T47D (cell line): ENCODE measurements at regions not wholly inside any gene's neighbourhood (a gene's known extent, or its start where the extent isn't known, plus 50 kb on each side); places are given as distances from the start of the nearest gene placed in this dataset.

Source experiments
- DNase-seq, 2 experiments: peaks; one replicate each; pipeline versions ENCODE4 v3.0.0 to v3.0.0-alpha.2; 2011 to 2012; ENCODE audit warnings: low read depth in 1 of 2, low spot score in 1 of 2
- JUND ChIP-seq: IDR thresholded peaks from 2 replicates; pipeline ENCODE4 v1.6.1; 2012; ENCODE audit warnings: low read depth
- in situ Hi-C: cut with HindIII; loops from 2 replicates; pipeline ENCODE4 v1.10.0; 2016; ENCODE audit warnings: low sequenced_read_pairs, low pct_unique_long_range_greater_than_20kb

DNA sequence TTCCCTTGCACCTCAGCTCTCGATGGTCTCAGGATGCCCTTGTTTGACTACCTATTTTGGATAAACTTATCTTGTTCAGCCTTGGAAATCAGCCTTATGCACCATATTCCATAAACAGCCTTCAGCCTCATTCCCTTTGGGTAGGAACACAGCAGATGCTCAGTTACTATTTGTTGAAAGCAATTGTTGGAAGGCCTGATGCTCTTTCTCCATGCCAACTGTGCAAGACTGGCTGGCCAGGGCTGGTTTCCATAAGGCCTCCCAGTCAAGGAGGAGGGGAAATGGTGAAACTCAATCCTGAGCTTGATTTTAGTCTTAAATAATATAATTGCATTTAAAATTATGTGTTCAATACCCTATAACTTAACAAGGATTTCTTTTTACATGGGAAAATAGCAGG is 121.1 kb upstream of the DEPDC1 start:
- in situ Hi-C loops = no loop called here
- TF ChIP-seq JUND = no peak
- DNase-seq = no peak

DNA sequence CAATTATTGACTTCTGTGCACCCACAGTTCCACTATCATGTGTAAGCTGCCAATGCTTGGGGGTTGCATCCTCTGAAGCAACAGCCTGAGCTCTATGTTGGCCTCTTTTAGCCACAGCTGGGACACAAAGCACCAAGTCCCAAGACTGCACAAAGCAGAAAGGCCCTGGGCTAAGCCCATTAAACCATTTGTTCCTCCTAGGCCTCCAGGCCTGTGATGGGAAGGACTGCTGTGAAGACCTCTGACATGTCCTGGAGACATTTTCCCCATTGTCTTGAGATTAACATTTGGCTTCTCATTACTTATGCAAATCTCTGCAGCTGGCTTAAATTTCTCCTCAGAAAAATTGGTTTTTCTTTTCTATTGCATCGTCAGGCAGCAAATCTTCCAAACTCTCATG is 123.7 kb upstream of the DEPDC1 start:
- in situ Hi-C loops = no loop called here
- no peak for DNase-seq
- no peak for TF ChIP-seq JUND

DNA sequence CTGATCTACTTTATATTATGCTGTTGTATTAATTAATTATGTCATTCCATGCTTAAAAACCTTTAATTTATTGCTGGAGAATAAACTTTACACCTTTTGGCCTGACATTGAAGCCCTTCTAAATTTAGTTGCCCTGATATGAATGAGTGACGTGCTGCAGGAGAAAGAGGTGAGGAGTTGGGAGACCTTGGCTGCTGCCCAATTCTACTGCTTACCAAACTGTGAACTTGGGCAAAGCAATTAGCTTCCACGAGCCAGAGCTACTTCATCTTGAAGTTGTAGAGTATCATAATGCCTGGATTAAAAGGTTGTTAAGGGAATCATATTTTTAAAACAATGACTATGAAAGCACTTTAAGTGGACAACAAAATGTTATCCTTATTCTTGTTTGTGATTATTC is 126.8 kb upstream of the DEPDC1 start:
- TF ChIP-seq JUND = no peak
- in situ Hi-C loops = no loop called here
- no peak for DNase-seq

DNA sequence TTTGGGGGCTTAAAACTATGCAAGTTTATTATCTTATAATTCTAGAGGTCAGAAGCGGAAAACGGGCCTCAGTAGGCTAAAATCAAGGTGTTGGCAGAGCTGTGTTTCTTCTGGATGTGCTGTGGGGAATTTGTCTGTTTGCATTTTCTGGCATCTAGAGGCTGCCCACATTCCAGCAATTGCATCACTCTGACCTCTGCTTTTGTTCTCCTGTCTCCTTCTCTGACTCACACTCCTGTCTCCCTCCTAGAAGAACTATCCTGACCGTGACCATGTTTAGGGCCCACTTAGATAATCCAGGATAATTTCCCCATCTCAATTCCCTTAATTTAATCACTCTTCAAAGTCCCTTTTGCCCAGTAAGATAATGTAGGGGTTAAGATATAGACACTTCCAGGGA is 127.4 kb upstream of the DEPDC1 start:
- in situ Hi-C loops = no loop called here
- DNase-seq = peak in 1 of 2 experiments; percentile 34
- TF ChIP-seq JUND = no peak

DNA sequence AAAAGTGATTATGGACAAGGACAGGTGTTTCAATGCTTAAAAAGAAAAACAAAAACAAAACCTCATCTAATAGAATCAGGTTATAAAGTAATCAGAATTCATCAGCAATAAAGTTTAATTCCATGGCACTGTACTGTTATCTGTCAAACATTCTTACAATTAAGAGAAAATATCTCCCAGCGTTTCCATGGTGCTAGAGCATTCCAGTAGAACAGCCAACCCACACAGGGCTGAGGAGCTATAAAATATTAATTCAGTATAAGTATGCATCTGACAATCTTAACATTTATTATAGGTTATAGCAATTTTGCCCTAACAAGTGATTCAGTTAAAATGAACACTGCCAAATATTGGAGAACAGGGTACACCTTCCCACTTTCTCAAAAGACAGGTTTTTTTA is 128.7 kb upstream of the DEPDC1 start:
- TF ChIP-seq JUND = no peak
- DNase-seq = no peak
- in situ Hi-C loops = no loop called here

DNA sequence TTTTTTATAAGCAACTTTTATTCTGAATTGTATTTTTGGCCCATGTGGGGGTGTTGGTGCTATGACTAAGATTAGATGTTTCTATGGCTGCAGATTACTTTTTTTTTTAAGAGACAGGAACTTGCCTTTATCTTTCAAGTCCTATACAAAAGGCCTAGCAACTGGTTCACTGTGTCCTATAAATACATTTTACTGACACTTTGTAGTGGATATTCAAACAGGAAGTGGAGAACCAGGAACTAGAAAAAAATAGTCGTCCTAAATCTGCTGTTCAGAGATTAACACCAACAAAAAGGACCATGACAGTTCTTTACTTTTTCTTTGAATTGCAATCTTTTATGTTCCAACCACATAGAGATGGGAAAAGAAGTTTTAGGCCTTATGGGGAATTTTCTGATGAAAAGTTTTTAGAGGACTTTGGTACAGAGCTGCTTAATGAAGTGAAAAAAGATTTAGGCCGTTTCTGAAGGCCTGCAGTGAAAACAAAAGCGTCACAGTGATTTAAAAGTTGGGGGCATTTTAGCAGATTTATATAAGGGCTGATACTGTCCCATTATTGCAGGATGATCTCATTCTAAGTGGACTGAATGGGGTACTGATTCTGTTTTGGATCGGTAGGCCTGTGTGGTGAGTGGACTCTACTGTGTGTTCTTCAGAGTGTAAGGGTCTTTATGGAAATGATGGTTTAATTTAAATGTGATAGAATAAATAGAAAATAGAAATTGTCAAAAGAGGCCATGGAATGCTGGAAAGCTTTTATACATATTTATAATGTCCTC is 136.4 kb upstream of the DEPDC1 start:
- in situ Hi-C loops = no loop called here
- no peak for TF ChIP-seq JUND
- DNase-seq = no peak

DNA sequence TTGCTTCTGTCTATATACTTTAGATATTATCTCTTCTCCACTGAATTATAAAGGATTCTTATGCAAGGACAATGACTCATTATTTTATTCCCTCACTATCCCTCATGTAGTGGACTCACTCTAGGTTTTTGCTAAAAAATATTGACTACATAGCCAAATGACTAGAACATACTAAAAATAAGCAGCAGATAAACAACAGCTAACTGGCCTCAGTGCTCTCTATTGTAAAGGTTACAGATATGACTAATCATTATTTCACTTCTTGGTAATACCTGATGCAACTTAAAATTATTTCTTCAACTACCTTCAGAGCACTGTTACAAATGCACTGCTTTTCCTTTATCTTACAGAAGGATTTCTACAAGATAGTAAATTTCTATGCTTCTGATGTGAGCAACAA is 147.6 kb upstream of the DEPDC1 start:
- in situ Hi-C loops = no loop called here
- no peak for TF ChIP-seq JUND
- no peak for DNase-seq

DNA sequence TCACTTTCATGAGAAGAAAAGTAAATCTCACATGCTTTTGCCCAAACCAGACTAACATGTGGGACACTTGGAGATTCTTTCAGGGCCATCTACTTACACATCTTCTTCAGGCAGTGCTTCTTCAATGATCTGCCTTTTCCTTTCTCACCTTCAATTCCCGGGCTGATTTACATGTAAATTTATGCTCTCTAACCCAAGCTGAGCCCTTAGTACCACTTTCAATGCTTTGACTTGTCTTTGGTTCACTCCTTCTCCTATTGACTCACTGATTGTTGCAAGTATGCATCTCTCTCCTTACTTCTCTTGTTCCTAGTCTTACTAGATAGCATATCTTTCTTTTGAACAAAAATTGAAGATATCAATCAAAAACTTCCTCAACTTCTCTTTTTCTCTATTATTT is 154.2 kb upstream of the DEPDC1 start:
- DNase-seq = no peak
- no peak for TF ChIP-seq JUND
- in situ Hi-C loops = no loop called here

DNA sequence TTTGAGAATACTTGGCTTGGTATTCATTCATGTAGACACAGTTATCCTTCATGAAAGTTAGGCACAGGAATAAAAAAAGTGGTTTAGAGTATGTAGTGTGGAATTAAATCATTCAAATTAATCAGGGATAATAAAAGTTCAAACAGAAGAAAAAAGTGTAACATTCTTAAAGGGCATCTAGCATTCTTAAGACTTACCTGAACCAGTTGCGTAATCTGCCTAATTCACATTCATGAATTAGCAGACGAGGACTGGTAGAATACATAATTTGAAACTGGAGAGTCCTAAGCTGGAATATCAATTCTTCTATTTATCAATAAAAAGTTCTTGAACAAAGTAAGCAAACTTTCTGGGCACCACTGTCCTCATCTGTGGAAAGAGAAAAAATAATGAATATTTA is 157.0 kb upstream of the DEPDC1 start:
- TF ChIP-seq JUND = no peak
- in situ Hi-C loops = no loop called here
- DNase-seq = no peak

DNA sequence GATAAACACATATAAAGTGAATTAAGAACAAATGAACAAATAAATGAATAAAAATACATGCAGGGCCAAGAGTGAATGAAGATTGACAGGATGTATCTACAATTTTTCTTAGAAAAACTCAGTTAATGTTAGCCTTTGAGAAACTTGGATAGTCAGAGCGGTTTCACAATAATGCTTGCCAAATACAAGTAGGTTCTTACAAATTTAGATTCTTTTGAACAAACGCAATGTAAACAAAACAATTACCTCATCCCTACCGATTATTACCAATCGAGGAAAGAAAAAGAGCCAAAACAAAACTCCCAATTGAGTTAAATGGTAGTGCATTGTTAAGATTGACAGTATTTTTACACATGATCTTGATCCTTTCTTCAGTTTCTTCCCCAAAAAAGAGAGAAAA is 176.9 kb upstream of the DEPDC1 start:
- no peak for TF ChIP-seq JUND
- in situ Hi-C loops = no loop called here
- no peak for DNase-seq

DNA sequence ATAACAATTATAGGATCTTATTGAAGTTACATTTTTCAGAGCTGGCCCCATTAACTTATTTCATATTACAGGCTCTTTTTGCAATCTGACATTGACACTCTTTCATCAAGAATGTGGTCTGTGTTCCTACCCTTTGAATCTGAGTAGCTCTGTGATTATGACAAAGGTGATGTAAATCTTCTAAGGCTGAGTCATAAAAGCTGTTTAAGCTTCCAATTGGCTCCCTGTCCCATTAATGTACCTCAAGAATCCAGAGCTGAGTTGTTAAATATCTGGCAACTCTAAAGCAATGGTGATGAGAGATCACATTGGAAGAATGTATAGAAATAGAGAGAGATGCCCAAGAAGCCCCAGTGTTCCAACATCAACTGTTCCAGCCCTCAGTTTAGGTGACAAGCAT is 178.5 kb upstream of the DEPDC1 start:
- TF ChIP-seq JUND = no peak
- DNase-seq = no peak
- in situ Hi-C loops = no loop called here

DNA sequence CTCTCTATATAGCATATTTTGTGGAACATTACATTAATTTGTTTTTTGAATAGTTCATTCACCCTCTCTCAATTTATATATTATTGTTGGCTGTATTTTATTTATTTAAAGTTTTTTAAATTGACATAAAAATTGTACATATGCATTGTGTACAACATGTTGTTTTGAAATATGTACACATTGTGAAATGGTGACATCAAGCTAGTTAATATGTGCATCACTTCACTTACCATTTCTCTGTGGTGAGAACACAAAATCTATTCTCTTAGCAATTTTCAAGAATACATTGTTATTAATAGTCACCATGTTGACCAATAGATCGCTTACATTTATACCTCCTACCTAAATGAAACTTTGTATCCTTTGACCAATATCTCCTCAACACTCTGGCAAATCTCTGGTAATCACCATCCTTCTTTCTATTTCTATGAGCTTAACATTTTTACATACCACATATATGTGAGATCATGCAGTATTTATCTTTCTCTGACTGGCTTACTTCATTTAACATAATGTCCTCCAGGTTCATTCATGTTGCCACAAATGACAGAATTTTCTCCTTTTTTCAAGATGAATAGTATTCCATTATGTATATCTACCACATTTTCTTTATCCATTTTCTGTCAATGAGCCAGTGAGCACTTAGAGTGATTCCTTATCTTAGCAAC is 180.9 kb upstream of the DEPDC1 start:
- in situ Hi-C loops = no loop called here
- no peak for TF ChIP-seq JUND
- no peak for DNase-seq

DNA sequence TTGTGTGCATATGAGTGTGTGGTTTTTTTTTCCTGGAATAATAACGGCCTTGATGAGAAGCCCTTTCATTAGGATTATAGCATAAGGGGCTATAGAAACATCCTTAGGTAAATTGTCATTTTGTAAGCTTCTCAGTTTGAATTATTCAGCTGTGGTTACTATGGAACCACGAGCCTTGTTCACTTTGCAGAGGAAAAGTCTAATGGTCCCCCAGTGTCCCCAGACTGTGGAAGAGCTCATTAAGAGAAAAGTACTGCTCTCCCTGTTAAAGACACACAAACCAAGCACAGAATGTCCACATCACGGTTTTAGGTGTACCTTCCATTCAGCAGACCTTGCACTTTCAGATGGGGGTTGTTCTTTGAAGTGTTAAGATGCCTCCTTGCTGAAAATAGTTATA is 199.3 kb upstream of the DEPDC1 start:
- in situ Hi-C loops = no loop called here
- no peak for TF ChIP-seq JUND
- no peak for DNase-seq

DNA sequence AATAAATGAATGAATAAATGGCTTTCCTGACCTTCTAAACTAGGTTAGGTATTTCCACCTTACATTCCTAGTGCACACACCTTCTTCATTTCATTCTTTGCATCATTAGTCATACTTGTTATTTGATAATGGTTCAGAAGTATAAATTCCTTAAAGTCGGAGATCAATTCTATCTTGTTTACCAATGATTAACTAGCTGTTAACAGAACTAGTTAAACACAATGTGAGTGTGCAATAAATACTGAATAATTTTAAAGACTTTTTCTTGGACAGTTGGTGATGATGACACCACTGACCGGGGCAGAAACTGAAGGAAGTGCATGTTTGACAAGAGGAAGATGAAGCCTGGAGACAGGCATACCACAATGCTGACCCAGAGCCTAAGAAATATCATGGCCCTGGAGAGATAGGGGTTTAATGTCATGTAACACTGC is 207.1 kb upstream of the DEPDC1 start:
- no peak for TF ChIP-seq JUND
- in situ Hi-C loops = no loop called here
- no peak for DNase-seq
